OCI-LY7 (cell line): ENCODE measurements at regions not wholly inside any gene's neighbourhood (a gene's known extent, or its start where the extent isn't known, plus 50 kb on each side); places are given as distances from the start of the nearest gene placed in this dataset.

Experiments
- BruUV-seq: library from RNA; stranded (reverse); fragments of 400-500 nt; replicated peaks from 2 replicates; lab custom pipeline; 2021; lab: Mats Ljungman, UMichigan
- CTCF ChIA-PET: fragments of 300-600 bp; sonication (Branson Sonifier 250); formaldehyde crosslinking; loops from one replicate; lab custom pipeline; 2022; ENCODE audit warnings: antibody characterized with exemption; ENCODE audit not compliant: unreplicated experiment; lab: Charles Lee
- POLR2A ChIA-PET: fragments of 300-600 bp; sonication (Branson Sonifier 250); formaldehyde crosslinking; loops from one replicate; lab custom pipeline; 2022; ENCODE audit warnings: antibody characterized with exemption; lab: Charles Lee
- DNase-seq: peaks from one replicate; pipeline ENCODE4 v3.0.0-alpha.2; 2015; ENCODE audit warnings: low spot score
- H2AFZ ChIP-seq: fragments of 200-600 bp; sonication (generic), shearing (Covaris generic); 2 replicates; pipeline ENCODE4 v1.6.1; 2014; ENCODE audit warnings: mild to moderate bottlenecking, antibody characterized with exemption, low read length, moderate library complexity
- H3K27ac ChIP-seq: fragments of 200-600 bp; sonication (generic); 2 replicates; pipeline ENCODE4 v1.5.1; 2014; ENCODE audit warnings: mixed run types, low read depth, mild to moderate bottlenecking, moderate library complexity, low read length, inconsistent platforms; ENCODE audit not compliant: poor library complexity, severe bottlenecking
- H3K36me3 ChIP-seq: fragments of 200-600 bp; sonication (generic); 2 replicates; pipeline ENCODE4 v1.6.1; 2014; ENCODE audit warnings: mild to moderate bottlenecking, antibody characterized with exemption, low read length, moderate library complexity, mixed read lengths; ENCODE audit not compliant: insufficient read depth
- H3K4me1 ChIP-seq: fragments of 200-600 bp; sonication (generic); 2 replicates; pipeline ENCODE4 v1.5.1; 2014; ENCODE audit warnings: mild to moderate bottlenecking, low read length; ENCODE audit not compliant: insufficient read depth, poor library complexity, severe bottlenecking
- H3K4me2 ChIP-seq: fragments of 200-600 bp; sonication (generic); 2 replicates; pipeline ENCODE4 v1.6.1; 2014; ENCODE audit warnings: mild to moderate bottlenecking, low read length
- H3K4me3 ChIP-seq: fragments of 200-600 bp; sonication (generic); 2 replicates; pipeline ENCODE4 v1.5.1; 2014; ENCODE audit warnings: mild to moderate bottlenecking, low read depth, low read length; ENCODE audit not compliant: poor library complexity, severe bottlenecking
- H3K79me2 ChIP-seq: fragments of 200-600 bp; sonication (generic); 2 replicates; pipeline ENCODE4 v1.6.1; 2016; ENCODE audit warnings: low read depth, mild to moderate bottlenecking, low read length, moderate library complexity, mixed read lengths; ENCODE audit not compliant: insufficient read depth
- H3K9me2 ChIP-seq: fragments of 200-600 bp; sonication (generic); 2 replicates; pipeline ENCODE4 v1.6.1; 2016; ENCODE audit warnings: mild to moderate bottlenecking, low read length, mixed read lengths; ENCODE audit not compliant: insufficient read depth
- H3K9me3 ChIP-seq: fragments of 200-600 bp; sonication (generic); 2 replicates; pipeline ENCODE4 v1.6.1; 2014; ENCODE audit warnings: mild to moderate bottlenecking, mixed run types, low read length, mixed read lengths
- H4K20me1 ChIP-seq: fragments of 200-600 bp; sonication (generic); 2 replicates; pipeline ENCODE4 v1.6.1; 2014; ENCODE audit warnings: mild to moderate bottlenecking, antibody characterized with exemption, low read length, moderate library complexity, mixed read lengths; ENCODE audit not compliant: insufficient read depth
- EZH2phosphoT487 ChIP-seq: fragments of 200-600 bp; sonication (generic); IDR thresholded peaks from 2 replicates; pipeline ENCODE4 v1.6.1; 2018; ENCODE audit warnings: low read depth, borderline replicate concordance, mild to moderate bottlenecking, mixed run types, antibody characterized with exemption, low read length, moderate library complexity, mixed read lengths
- intact Hi-C: fragments of 100-400 bp; cut with micrococcal nuclease; formaldehyde crosslinking; loops from one replicate; pipeline ENCODE4 v1.10.0; 2022; ENCODE audit not compliant: unreplicated experiment
- TF ChIP-seq, protein P1 (sequence below): fragments of 200-600 bp; sonication (generic); conservative IDR thresholded peaks from 2 replicates; pipeline ENCODE4 v1.5.1; 2014; ENCODE audit warnings: mild to moderate bottlenecking, antibody characterized with exemption, low read length, moderate library complexity, mixed read lengths

GRCh38 chr11:129574431-129574830 is 198.8 kb downstream of the BARX2 start:
- no peaks in the 10 kb centered on the region for H3K79me2 ChIP-seq
- no peak overlapping the region for H2AFZ ChIP-seq
- DNase-seq = no peak
- H3K4me3 ChIP-seq = no peak overlapping the region
- H3K9me2 ChIP-seq = no peaks in the 10 kb centered on the region
- TF ChIP-seq, protein P1, sequence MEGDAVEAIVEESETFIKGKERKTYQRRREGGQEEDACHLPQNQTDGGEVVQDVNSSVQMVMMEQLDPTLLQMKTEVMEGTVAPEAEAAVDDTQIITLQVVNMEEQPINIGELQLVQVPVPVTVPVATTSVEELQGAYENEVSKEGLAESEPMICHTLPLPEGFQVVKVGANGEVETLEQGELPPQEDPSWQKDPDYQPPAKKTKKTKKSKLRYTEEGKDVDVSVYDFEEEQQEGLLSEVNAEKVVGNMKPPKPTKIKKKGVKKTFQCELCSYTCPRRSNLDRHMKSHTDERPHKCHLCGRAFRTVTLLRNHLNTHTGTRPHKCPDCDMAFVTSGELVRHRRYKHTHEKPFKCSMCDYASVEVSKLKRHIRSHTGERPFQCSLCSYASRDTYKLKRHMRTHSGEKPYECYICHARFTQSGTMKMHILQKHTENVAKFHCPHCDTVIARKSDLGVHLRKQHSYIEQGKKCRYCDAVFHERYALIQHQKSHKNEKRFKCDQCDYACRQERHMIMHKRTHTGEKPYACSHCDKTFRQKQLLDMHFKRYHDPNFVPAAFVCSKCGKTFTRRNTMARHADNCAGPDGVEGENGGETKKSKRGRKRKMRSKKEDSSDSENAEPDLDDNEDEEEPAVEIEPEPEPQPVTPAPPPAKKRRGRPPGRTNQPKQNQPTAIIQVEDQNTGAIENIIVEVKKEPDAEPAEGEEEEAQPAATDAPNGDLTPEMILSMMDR = no peak
- TF ChIP-seq EZH2phosphoT487 = no peak
- POLR2A ChIA-PET = no interaction called here
- intact Hi-C loops = no loop called here
- BruUV-seq = no TSS peak
- H3K27ac ChIP-seq = no peak overlapping the region
- no peaks in the 10 kb centered on the region for H4K20me1 ChIP-seq
- CTCF ChIA-PET = no interaction called here
- no peak overlapping the region for H3K4me2 ChIP-seq
- no peaks in the 10 kb centered on the region for H3K9me3 ChIP-seq
- H3K36me3 ChIP-seq = no peaks in the 10 kb centered on the region
- no peaks in the 10 kb centered on the region for H3K4me1 ChIP-seq

DNA sequence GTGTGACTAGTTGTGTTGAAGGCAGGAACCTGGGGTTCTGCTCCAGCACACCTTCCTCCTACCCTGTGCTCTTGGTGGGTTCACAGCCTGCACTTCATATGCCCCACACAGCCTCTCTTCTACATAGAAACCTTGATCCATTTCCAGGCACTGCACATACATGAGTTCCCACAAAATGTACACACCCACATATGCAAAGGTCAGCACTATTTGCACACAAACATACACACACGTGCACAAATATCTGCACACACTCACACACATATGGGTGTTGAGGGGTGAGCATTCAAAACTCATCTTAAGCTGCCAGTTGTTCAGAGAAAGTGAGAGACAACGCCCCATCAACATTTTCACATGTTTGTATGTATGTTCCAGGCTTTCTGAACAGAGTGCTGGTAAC is 201.0 kb downstream of the BARX2 start:
- ChIA-PET CTCF (no interaction called here), POLR2A (no interaction called here)
- TF ChIP-seq, protein P1 = no peak
- TF ChIP-seq EZH2phosphoT487 = no peak
- H3K4me2 ChIP-seq = no peak overlapping the region
- DNase-seq = no peak
- BruUV-seq = no TSS peak
- no peaks in the 10 kb centered on the region for H3K79me2 ChIP-seq
- intact Hi-C loops = no loop called here
- H3K4me1 ChIP-seq = no peaks in the 10 kb centered on the region
- H3K9me2 ChIP-seq = no peaks in the 10 kb centered on the region
- no peaks in the 10 kb centered on the region for H4K20me1 ChIP-seq
- H3K4me3 ChIP-seq = no peak overlapping the region
- H2AFZ ChIP-seq = no peak overlapping the region
- no peaks in the 10 kb centered on the region for H3K36me3 ChIP-seq
- no peak overlapping the region for H3K27ac ChIP-seq
- H3K9me3 ChIP-seq = no peaks in the 10 kb centered on the region

- TF ChIP-seq EZH2phosphoT487 = no peak
- TF ChIP-seq, protein P1 = no peak
- Histone ChIP-seq H3K9me2 (no peaks in the 10 kb centered on the region), H3K4me3 (no peak overlapping the region), H4K20me1 (no peaks in the 10 kb centered on the region), H3K27ac (no peak overlapping the region), H3K4me1 (no peaks in the 10 kb centered on the region), H3K9me3 (no peaks in the 10 kb centered on the region), H3K79me2 (no peaks in the 10 kb centered on the region), H3K4me2 (no peak overlapping the region), H3K36me3 (no peaks in the 10 kb centered on the region), H2AFZ (no peak overlapping the region)
- ChIA-PET POLR2A (no interaction called here), CTCF (no interaction called here)
- DNase-seq = no peak
- no TSS peak for BruUV-seq
- intact Hi-C loops = no loop called here
These were observed 202.4 kb downstream of the BARX2 start for GRCh38 chr11:129578006-129578405.
